ENCODE measurements at regions not wholly inside any gene's neighbourhood (a gene's known extent, or its start where the extent isn't known, plus 50 kb on each side); places are given as distances from the start of the nearest gene placed in this dataset.

GRCh38 chr1:30325085-30325935 is 398.1 kb downstream of the MATN1 start:
- no peak for DNase-seq

DNA sequence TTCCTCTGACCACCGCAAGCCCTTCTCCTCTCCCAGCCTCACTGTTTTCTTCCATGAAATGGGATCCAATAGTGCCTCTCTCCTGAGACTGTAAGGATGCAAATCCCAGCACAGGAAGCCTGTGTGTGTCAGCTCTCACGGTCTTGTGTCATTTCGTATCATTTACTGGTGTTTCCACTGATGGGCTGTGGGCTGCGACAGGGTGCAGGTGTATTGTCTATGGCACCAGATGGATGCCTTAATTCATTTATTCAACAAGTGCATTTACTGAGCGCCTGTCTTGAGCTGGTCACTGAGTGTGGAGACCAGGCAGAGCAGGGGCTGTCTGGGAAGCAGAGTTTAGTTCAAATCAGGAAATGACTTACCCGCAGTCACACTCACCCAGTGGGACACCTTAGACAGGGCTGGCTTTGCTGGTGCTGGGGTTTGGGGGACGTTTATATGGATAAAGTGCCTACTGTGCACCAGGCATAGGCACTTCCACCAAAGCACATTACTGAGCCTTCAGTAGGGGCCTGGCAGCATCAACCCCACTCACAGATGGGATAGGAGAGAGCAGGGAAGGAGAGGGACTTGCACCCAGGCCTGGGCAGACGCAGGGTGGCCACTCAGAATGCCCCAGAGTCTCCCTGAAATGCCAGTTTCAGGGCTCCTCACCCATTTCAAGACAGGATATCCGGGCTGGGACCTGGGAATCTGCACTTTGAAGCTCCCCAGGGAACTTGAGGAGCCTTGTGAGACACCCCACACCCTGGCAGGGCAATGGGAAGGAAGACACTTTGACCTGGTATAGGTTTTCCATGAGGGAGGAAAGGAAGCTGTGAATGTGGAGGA is 398.9 kb downstream of the MATN1 start:
- DNase-seq = no peak

DNA sequence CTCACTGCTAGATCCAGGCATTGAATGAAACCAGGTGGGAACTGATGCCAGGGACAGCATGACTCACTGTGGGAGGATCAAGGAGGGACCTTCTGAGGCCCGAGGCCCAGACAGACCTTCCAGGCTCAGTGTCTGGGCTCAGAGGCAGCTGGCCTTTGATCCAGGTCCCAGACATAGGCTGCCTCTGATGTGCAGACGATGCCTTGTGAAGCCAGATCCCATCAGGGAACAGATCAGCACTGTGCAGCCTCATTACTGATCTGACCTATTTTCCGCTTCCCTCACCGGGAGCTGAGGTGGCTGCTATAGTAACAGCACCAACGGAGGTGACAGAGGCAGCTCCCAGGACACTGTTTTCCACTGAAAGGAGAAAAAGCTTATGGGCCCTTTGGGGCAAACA is 399.5 kb downstream of the MATN1 start:
- DNase-seq = no peak

DNA sequence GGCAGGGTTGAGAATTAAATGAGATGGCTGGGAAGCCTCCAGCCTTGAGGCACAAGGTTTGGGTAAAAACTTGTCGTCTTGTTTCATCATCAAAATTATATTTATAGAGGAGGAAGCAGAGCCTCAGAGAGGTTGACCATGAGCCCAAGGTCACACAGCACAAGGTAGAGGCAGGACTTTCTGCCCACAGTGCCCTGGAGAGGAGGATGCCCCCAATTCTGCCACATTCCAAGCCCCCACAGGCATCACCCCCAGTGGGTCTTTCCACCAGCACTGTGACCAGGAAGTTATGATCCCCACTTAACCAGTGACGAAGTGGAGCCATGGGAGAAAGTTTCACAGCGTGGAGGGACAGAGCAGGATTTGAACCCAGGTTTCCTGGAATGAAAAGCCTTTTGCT is 400.0 kb downstream of the MATN1 start:
- no peak for DNase-seq

DNA sequence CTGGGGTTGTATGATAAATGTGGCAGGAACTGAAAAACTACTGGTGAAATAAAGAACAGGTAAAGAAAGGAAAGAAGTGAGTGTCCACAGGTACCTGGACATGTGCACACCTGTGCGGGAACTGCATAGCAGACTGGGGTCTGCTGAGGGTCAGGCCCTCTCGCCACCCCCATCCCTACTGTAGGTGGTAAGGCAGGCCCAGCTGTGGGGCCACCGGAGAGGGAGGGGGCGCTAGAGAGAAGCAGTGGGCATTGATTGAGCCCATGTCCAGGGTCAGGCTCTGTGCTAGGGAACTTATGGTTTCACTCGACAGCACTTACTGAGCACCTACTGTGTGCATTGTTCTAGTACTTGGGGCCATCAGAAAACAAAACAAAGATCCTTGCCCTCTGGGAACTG is 400.5 kb downstream of the MATN1 start:
- DNase-seq = no peak

- DNase-seq = no peak
Observed at GRCh38 chr1:30321996-30322858, 401.2 kb downstream of the MATN1 start.

GRCh38 chr1:30321246-30321910 is 402.0 kb downstream of the MATN1 start:
- no peak for DNase-seq

DNA sequence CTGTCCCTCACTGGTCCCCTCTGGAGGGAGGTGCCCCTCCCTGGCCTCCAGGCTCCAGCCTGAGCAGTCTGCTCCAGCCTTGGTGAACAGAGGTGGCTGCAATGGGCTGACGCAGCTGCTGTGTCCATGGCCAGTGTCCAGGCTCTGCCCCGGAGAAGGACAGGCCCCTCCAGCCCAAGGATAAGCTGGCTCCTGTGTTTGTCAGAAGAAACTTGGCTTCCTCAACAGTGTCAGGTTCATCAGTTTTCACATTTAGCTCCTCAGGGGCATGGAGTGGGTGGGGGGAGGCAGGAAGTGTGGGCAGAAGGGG is 402.8 kb downstream of the MATN1 start:
- DNase-seq = no peak

DNA sequence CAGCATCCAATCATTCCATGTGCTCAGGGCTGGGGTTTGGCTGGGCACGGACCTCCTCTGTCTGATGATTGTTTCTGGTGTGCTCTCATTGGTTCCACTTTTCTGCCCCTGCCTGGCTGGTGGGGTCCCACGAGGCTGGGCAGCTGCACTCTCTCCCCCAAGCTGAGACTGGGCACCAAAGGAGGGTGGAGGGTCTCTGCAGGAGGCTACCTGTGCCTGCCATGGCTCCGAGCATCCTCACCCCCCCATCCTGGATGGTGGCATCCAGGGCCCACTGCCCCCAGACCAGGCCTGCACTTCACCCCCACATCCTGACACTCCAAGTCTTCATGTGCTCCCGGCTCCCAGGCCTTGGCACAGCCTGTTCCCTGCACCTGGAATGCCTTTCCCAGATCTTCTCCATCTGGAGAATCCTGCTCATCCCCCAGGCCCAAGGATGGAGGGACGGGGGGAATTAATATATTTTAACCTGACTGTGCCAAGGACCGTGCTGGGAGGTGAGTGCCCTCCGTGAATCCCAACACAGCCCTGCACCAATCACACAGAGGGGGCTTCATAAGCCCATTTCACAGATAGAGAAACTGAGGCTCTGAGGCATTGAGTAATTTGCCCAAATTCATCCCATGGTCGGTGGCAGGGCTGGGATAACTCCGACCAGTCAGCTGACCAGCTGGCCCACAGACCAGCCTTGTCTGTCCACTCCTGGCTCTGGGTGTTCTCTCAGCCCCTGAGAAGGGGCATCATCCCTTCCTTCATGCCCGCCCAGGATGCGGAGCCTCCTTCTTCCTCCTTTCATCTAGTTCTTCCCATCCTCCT is 403.4 kb downstream of the MATN1 start:
- no peak for DNase-seq

DNA sequence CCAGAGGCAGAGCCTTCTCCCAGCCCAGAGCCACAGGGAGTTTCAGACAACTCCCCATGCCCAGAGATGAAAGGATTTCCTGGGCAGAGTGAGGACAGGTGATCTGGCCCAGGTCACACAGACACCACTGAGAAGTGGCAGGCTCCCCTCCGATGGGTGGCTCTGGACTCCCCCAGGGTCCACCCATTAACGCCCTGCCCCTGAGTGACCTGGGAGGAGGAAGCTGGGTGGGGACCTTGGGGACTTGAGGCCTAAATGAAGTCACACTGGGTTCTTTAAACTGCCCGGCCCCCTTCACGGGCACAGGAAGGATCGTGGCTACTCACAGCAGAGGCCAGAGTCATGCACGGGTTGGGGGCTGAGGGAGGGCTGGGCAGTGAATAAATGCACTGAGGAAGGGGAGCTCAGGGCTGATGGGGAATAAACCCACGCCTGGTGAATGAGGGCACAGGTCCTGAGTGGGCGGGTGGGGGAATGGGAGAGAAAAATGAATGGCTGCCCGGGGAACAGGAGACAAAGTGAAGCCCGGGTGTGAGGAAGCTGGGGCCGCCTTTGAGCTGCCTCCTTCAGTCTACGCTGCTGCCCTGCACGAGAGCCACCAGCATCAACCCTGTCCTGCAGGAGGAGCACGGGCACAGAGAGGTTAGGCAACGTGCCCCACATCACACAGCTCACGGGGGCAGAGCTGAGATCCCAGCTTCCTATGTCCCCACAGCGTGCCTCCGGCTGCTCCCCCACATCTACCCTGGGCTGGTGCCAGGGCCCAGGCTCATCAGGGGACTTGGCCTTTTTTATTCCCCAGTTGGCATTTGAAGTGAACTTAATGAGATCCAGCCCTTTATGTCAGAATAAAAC is 404.3 kb downstream of the MATN1 start:
- no peak for DNase-seq

- DNase-seq = no peak
Observed at GRCh38 chr1:30318413-30318812, 405.0 kb downstream of the MATN1 start.

DNA sequence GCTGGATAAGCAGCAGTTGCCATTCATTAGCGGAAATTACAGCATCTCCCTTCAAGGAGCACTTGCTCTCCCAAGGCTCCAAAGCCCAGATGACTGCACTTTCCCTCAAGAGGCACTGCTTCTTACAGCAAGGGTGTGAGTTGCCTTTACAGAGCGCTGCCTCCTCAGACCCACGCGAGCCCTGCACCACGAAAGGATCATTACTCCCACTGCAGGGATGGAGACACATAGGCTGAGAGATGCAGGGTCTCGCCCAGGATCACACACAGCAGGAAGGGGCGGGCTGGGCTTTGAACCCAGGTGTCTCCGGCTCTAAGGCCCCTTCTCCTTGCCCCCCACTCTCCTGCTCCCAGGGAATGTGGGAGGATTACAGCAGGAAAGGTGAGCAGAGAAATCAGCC is 405.5 kb downstream of the MATN1 start:
- no peak for DNase-seq

GRCh38 chr1:30316056-30316455 is 407.3 kb downstream of the MATN1 start:
- DNase-seq = no peak

- no peak for DNase-seq
Observed at GRCh38 chr1:30315185-30315960, 408.0 kb downstream of the MATN1 start.

GRCh38 chr1:30314591-30314990 is 408.8 kb downstream of the MATN1 start:
- no peak for DNase-seq

DNA sequence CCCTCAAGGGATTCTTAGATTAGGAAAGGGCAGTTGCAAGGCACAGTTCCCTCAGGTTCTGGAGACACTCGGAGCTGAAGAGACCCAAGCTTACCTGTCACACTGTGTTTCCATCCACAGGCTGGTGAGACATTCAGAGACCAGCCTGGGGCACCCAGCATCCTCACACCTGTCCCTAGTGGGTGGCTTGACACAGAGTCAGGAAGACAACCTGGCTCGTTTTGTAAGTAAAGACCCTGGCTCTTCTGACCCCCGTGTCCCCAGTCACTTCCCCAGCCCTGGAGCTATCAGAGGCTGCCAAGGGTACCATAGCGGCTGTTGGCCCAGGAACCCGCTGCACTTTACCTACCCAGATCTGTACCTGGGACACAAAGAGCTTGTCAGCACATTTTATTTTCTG is 409.8 kb downstream of the MATN1 start:
- no peak for DNase-seq

GRCh38 chr1:30313176-30313575 is 410.2 kb downstream of the MATN1 start:
- no peak for DNase-seq

DNA sequence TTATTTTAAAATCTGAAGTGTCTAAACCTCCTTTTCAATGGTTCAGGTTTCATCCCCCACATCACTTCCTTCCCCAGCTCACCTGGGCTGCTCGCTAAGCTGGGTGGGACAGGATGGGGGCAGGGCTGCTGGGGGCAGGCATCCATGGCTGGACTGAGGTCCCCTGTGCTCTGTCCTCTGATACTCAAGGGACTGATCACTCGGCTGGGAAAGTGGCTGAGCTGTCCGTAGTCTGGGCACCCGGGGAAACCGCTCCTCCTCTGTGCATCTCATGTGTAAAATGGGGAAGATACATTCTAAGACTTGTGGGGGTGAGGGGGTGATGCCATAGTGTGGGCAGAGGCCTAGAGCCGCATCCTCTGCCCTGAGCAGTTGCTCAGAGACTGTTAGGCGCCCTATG is 411.2 kb downstream of the MATN1 start:
- DNase-seq = no peak

DNA sequence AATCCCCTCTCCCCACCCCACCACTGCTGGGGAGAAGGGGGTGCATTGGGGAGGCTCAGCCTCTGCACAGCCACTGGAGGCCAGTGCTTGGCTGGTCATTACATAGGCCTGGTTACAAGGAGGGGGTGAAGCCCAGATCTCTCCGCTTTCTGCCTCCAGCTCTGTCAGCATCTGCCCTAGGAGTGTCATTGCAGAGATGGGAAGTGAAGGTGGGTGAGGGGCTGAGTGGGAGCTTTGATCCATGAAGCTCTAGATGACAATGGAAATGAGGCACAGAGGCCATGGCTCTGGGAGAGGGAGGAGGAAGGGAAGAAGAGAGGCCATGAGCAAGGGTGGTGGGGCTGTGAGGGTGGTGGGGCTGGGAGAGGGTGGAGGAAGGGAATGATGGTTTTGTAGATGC is 411.6 kb downstream of the MATN1 start:
- no peak for DNase-seq
